CD14-positive monocyte (primary cell): ENCODE measurements at regions not wholly inside any gene's neighbourhood (a gene's known extent, or its start where the extent isn't known, plus 50 kb on each side); places are given as distances from the start of the nearest gene placed in this dataset.

Source experiments
- DNase-seq, 3 donors: peaks; one replicate each; pipeline ENCODE4 v3.0.0-alpha.2; 2011 to 2022
- H2AFZ ChIP-seq: 2 replicates; pipeline ENCODE4 v1.6.0; 2012; ENCODE audit warnings: mild to moderate bottlenecking, low read depth, low read length, inconsistent platforms; ENCODE audit not compliant: insufficient read depth, poor library complexity, severe bottlenecking
- H3K27ac ChIP-seq, 2 donors: 1 replicate in 1 of 2; 2 replicates in 1 of 2; pipeline ENCODE4 v1.5.1; 2012 to 2013; ENCODE audit warnings: low read length in 2 of 2, control low read depth in 1 of 2, inconsistent platforms in 1 of 2, low read depth in 1 of 2, mild to moderate bottlenecking in 1 of 2
- H3K27me3 ChIP-seq, 2 donors: one replicate each; pipeline versions ENCODE4 v1.6.0 to v1.6.1; 2011 to 2013; ENCODE audit warnings: low read length in 2 of 2; ENCODE audit not compliant: control insufficient read depth in 2 of 2, insufficient read depth in 2 of 2
- H3K36me3 ChIP-seq, 2 donors: replicated peaks in 1 of 2; 1 replicate in 1 of 2; 2 replicates in 1 of 2; pipeline versions ENCODE4 v1.5.1 to v1.6.1; 2012 to 2013; ENCODE audit warnings: low read length in 2 of 2, control low read depth in 1 of 2, inconsistent platforms in 1 of 2, mild to moderate bottlenecking in 1 of 2; ENCODE audit not compliant: insufficient read depth in 2 of 2, control insufficient read depth in 1 of 2
- H3K4me1 ChIP-seq, 2 donors: 1 replicate in 1 of 2; 2 replicates in 1 of 2; pipeline versions ENCODE4 v1.5.1 to v1.6.1; 2012 to 2013; ENCODE audit warnings: low read length in 2 of 2, control low read depth in 1 of 2, inconsistent platforms in 1 of 2, mild to moderate bottlenecking in 1 of 2, moderate library complexity in 1 of 2; ENCODE audit not compliant: insufficient read depth in 2 of 2, control insufficient read depth in 1 of 2
- H3K4me2 ChIP-seq: replicated peaks from 2 replicates; pipeline ENCODE3; 2012; ENCODE audit warnings: low read length, moderate library complexity, mild to moderate bottlenecking; ENCODE audit not compliant: poor library complexity, severe bottlenecking; ENCODE audit errors: extremely low read depth
- H3K4me3 ChIP-seq, 3 experiments: fragments of 200-600 bp in 1 of 3; sonication (generic) in 1 of 3; replicated peaks in 1 of 3; 1 replicate in 2 of 3; 2 replicates in 1 of 3; pipeline ENCODE4 v1.5.1; 2011 to 2013; ENCODE audit warnings: low read length in 3 of 3, mild to moderate bottlenecking in 3 of 3, control low read depth in 2 of 3, low read depth in 2 of 3, inconsistent platforms in 1 of 3, moderate library complexity in 1 of 3
- H3K79me2 ChIP-seq: 2 replicates; pipeline ENCODE4 v1.6.0; 2012; ENCODE audit warnings: mild to moderate bottlenecking, control low read depth, inconsistent platforms, low read length, moderate library complexity; ENCODE audit not compliant: insufficient read depth
- H3K9ac ChIP-seq: 2 replicates; pipeline ENCODE4 v1.6.0; 2017; ENCODE audit warnings: low read length, mild to moderate bottlenecking; ENCODE audit not compliant: insufficient read depth, poor library complexity, severe bottlenecking
- H3K9me3 ChIP-seq, 2 donors: replicated peaks in 1 of 2; 1 replicate in 1 of 2; 2 replicates in 1 of 2; pipeline versions ENCODE4 v1.5.1 to v1.6.1; 2012 to 2013; ENCODE audit warnings: low read length in 2 of 2, control low read depth in 1 of 2; ENCODE audit not compliant: control insufficient read depth in 1 of 2, insufficient read depth in 1 of 2
- H4K20me1 ChIP-seq: 2 replicates; pipeline ENCODE4 v1.6.0; 2012; ENCODE audit warnings: mild to moderate bottlenecking, low read length, control low read depth, moderate library complexity; ENCODE audit not compliant: insufficient read depth
- H3K27ac Mint-ChIP-seq, 7 donors: one replicate each; pipeline ENCODE4 v1.8.0; 2020; ENCODE audit warnings: mild to moderate bottlenecking in 7 of 7, mixed read lengths in 7 of 7, moderate library complexity in 6 of 7, inconsistent platforms in 2 of 7
- H3K27me3 Mint-ChIP-seq, 3 donors: one replicate each; pipeline ENCODE4 v1.8.0; 2021 to 2022; ENCODE audit warnings: low read depth in 3 of 3, mild to moderate bottlenecking in 3 of 3, mixed read lengths in 3 of 3, moderate library complexity in 3 of 3, inconsistent platforms in 1 of 3
- H3K36me3 Mint-ChIP-seq, 2 donors: one replicate each; pipeline ENCODE4 v1.8.0; 2020; ENCODE audit warnings: mixed read lengths in 2 of 2, inconsistent platforms in 1 of 2, mild to moderate bottlenecking in 1 of 2
- H3K4me1 Mint-ChIP-seq: one replicate; pipeline ENCODE4 v1.8.0; 2020; ENCODE audit warnings: mild to moderate bottlenecking, mixed read lengths
- H3K4me3 Mint-ChIP-seq, 2 donors: one replicate each; pipeline ENCODE4 v1.8.0; 2020; ENCODE audit warnings: mild to moderate bottlenecking in 2 of 2, mixed read lengths in 2 of 2, moderate library complexity in 1 of 2
- H3K9me3 Mint-ChIP-seq, 7 donors: one replicate each; pipeline ENCODE4 v1.8.0; 2020 to 2022; ENCODE audit warnings: mixed read lengths in 7 of 7, mild to moderate bottlenecking in 6 of 7, moderate library complexity in 6 of 7, inconsistent platforms in 2 of 7
- WGBS: methylation state at CpG from one replicate; pipeline ENCODE4 v1.1.5; 2013; ENCODE audit warnings: missing lambda C conversion rate; ENCODE audit not compliant: insufficient coverage; 5-methylcytosine and 5-hydroxymethylcytosine counted together
- intact Hi-C, 2 donors: fragments of 100-400 bp; cut with micrococcal nuclease; formaldehyde crosslinking; loops; one replicate each; pipeline versions ENCODE4 v1.15.0 to v1.15.1; 2023
- TF ChIP-seq, protein P1 (sequence below): fragments of 200-600 bp; IDR thresholded peaks from one replicate; pipeline ENCODE4 v1.8.0; 2022; ENCODE audit warnings: antibody characterized with exemption, mild to moderate bottlenecking

DNA sequence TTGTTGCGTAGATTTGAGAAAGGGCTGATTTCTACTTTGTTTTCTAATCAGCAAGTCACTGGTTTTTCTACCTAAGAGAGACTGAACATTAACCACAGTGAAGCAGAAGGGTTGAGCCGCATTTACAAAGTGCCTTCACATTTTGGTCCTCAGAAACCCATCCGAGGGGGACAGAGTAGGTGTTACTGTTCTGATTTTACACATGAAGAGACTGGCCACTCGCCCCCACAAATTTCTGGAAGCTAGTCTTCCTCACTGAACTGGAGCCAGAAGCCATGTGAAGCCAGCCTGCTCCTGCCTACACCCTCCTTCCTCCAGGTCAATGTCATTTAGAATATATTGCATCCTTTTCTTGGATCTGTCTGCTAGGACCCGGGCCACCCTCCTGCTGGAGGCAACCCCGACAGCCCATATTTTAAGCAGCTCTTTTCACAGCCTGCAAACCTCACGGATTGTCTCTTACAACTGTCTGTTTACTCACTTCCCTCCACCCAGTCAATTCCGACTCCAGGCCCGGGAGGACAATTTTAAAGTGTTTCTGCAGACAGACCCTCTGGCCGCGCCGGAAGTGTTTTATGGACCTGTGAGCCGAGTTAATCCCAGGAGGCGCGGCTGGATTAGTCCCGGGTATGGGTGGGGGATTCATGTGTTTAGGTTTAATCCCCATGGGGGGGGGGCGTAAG lies 73.2 kb upstream of the BCOR start:
- intact Hi-C loops, result loop anchor here (5.0 to 10.0 kb wide), 5 partner anchors 64 to 416 kb away; no protein-coding TSS in a partner anchor
- Histone ChIP-seq H3K9me3 (no peaks in the 10 kb centered on the region), H3K36me3 (no peaks in the 10 kb centered on the region), H3K4me1 (peaks cover 76 to 86% of the 10 kb centered on the region in 2 donors), H2AFZ (peak overlapping the region; percentile 65), H3K27me3 (peaks cover 8 to 9% of the 10 kb centered on the region in 2 donors), H3K4me2 (peak overlapping the region; percentile 80), H3K27ac (peak overlapping the region; percentile 77 to 92), H4K20me1 (no peaks in the 10 kb centered on the region), H3K9ac (peak overlapping the region; percentile 79), H3K79me2 (peaks cover 7% of the 10 kb centered on the region), H3K4me3 (peak overlapping the region; percentile 34 to 75 (median 48))
- Mint-ChIP-seq H3K36me3 (peaks cover 4 to 6% of the 10 kb centered on the region in 2 donors), H3K4me1 (peaks cover 57% of the 10 kb centered on the region), H3K27ac (peak overlapping the region; percentile 68 to 92 (median 82)), H3K9me3 (peaks cover 0 to 39% (median 19%) of the 10 kb centered on the region in 7 donors), H3K27me3 (peaks cover 12 to 90% (median 24%) of the 10 kb centered on the region in 3 donors), H3K4me3 (peak overlapping the region; percentile 80 to 87)
- DNase-seq, result peak in 1 of 3 donors; percentile 25
- TF ChIP-seq, protein P1, sequence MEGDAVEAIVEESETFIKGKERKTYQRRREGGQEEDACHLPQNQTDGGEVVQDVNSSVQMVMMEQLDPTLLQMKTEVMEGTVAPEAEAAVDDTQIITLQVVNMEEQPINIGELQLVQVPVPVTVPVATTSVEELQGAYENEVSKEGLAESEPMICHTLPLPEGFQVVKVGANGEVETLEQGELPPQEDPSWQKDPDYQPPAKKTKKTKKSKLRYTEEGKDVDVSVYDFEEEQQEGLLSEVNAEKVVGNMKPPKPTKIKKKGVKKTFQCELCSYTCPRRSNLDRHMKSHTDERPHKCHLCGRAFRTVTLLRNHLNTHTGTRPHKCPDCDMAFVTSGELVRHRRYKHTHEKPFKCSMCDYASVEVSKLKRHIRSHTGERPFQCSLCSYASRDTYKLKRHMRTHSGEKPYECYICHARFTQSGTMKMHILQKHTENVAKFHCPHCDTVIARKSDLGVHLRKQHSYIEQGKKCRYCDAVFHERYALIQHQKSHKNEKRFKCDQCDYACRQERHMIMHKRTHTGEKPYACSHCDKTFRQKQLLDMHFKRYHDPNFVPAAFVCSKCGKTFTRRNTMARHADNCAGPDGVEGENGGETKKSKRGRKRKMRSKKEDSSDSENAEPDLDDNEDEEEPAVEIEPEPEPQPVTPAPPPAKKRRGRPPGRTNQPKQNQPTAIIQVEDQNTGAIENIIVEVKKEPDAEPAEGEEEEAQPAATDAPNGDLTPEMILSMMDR, result no peak
- 17% methylated on average over 2 of the region's 17 CpGs for WGBS

DNA sequence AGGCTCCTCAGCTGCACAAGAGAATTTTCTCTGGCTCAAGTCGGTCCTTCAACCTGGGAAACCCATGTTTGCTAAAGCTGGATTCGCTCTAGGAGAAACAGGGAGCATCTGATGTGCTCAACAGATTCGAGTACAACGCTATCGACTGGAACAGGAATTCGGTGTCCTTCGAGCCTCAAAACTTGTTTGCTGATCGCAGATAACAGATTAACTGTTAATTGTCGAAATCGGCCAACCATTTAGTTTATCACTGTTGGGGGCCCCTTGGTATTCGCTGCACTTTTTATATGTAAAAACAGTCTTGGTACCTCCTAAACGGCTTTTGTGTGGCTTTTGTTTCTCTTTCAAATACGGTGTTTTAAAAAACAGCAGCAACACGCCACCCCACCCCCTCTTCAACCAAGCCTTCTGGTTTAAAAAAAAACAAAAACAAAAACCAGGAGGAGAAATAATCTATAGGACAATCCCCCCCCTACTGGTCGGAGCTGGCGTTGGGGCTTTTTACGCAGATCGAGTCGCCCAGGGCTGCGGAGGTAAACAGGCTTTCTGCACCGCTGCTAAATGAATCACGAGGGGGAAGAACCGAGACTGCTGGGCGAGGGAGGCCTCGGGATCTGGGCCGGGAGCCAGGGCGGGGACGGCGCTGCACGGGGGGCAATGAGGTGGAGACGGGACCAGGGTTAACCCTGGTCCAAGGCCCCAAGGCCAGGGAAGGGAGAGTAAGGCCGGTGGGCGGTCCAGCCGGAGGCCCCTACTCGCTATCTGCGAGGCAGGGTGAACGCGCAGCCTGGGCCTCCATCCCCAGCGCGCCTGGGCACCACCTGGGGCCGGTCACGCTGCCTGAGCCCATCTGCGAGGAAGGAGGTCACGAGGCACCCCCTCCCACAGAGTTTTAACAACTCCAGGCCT lies 71.7 kb upstream of the BCOR start:
- Mint-ChIP-seq H3K9me3 (peaks cover 0 to 27% (median 9%) of the 10 kb centered on the region in 7 donors), H3K4me3 (peak overlapping the region; percentile 67 to 80), H3K27me3 (peaks cover 17 to 78% (median 33%) of the 10 kb centered on the region in 3 donors), H3K4me1 (peaks cover 53% of the 10 kb centered on the region), H3K36me3 (peaks cover 4 to 7% of the 10 kb centered on the region in 2 donors), H3K27ac (peak overlapping the region in 6 of 7 donors; percentile 59 to 88 (median 81))
- TF ChIP-seq, protein P1, result peak; percentile 49
- WGBS, result 30% methylated on average over 21 of the region's 44 CpGs
- Histone ChIP-seq H3K36me3 (no peaks in the 10 kb centered on the region), H3K9me3 (no peaks in the 10 kb centered on the region), H2AFZ (no peak overlapping the region), H3K4me2 (peak overlapping the region; percentile 80), H3K4me3 (peak overlapping the region in 2 of 3 experiments; percentile 21 to 75), H3K27ac (peak overlapping the region; percentile 68 to 92), H3K79me2 (peaks cover 7% of the 10 kb centered on the region), H4K20me1 (no peaks in the 10 kb centered on the region), H3K27me3 (peaks cover 8 to 9% of the 10 kb centered on the region in 2 donors), H3K9ac (peak overlapping the region; percentile 49), H3K4me1 (peaks cover 66 to 72% of the 10 kb centered on the region in 2 donors)
- intact Hi-C loops, result loop anchor here (2.0 to 10.0 kb wide), 6 partner anchors 15 to 415 kb away; no protein-coding TSS in a partner anchor
- DNase-seq, result peak; percentile 78 to 87 (median 79)
